Immature natural killer cell (primary cell): ENCODE measurements at regions not wholly inside any gene's neighbourhood (a gene's known extent, or its start where the extent isn't known, plus 50 kb on each side); places are given as distances from the start of the nearest gene placed in this dataset.

Source experiments
- DNase-seq, 3 donors: peaks; one replicate each; pipeline ENCODE4 v3.0.0; 2022; ENCODE audit warnings: mixed read lengths in 1 of 3
- H3K27ac Mint-ChIP-seq, 6 donors: one replicate each; pipeline ENCODE4 v1.8.0; 2020; ENCODE audit warnings: mixed read lengths in 6 of 6, mild to moderate bottlenecking in 5 of 6, inconsistent platforms in 4 of 6, moderate library complexity in 3 of 6
- H3K27me3 Mint-ChIP-seq, 3 donors: one replicate each; pipeline ENCODE4 v1.8.0; 2020 to 2021; ENCODE audit warnings: low read depth in 3 of 3, mild to moderate bottlenecking in 3 of 3, mixed read lengths in 3 of 3, moderate library complexity in 3 of 3, inconsistent platforms in 1 of 3
- H3K36me3 Mint-ChIP-seq, 3 donors: one replicate each; pipeline ENCODE4 v1.8.0; 2020; ENCODE audit warnings: mixed read lengths in 3 of 3, inconsistent platforms in 2 of 3, mild to moderate bottlenecking in 2 of 3
- H3K4me1 Mint-ChIP-seq, 2 donors: one replicate each; pipeline ENCODE4 v1.8.0; 2020; ENCODE audit warnings: inconsistent platforms in 2 of 2, mild to moderate bottlenecking in 2 of 2, mixed read lengths in 2 of 2, moderate library complexity in 1 of 2
- H3K4me3 Mint-ChIP-seq, 5 donors: one replicate each; pipeline ENCODE4 v1.8.0; 2020; ENCODE audit warnings: mild to moderate bottlenecking in 5 of 5, mixed read lengths in 5 of 5, inconsistent platforms in 3 of 5, moderate library complexity in 3 of 5
- H3K9me3 Mint-ChIP-seq, 6 donors: one replicate each; pipeline ENCODE4 v1.8.0; 2020; ENCODE audit warnings: mild to moderate bottlenecking in 6 of 6, mixed read lengths in 6 of 6, inconsistent platforms in 4 of 6, moderate library complexity in 3 of 6

DNA sequence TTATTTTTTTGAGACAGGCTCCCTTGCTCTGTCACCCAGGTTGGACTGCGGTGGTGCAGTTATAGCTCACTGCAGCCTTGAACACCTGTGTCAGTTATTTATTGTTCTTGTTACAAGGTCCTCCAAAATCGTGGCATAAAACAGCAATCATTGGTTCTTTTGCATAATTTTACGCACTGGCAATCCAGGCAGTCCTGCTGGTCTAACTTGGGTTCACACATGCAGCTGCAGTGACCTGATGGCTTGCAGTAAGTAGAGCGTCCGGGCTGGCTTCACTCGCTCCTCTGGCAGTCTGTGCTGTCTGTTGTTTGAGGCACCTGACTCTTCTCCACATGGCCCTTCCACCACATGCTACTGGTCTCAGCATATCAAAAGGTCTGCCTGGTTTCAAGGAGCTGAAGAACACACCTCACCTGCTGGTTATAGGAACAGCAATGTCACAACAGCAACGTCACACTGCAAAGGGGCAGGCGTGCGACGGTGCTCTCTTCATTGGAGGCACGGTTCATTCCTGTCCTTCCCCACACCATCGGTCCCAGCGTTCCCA lies 894.6 kb downstream of the TRIML1 start:
- H3K4me3 Mint-ChIP-seq, result no peak overlapping the region
- DNase-seq, result no peak
- H3K4me1 Mint-ChIP-seq, result no peaks in the 10 kb centered on the region
- peaks cover 6 to 58% (median 18%) of the 10 kb centered on the region in 6 donors for H3K9me3 Mint-ChIP-seq
- peaks cover 0 to 5% (median 0%) of the 10 kb centered on the region in 3 donors for H3K36me3 Mint-ChIP-seq
- no peaks in the 10 kb centered on the region for H3K27me3 Mint-ChIP-seq
- no peak overlapping the region for H3K27ac Mint-ChIP-seq

DNA sequence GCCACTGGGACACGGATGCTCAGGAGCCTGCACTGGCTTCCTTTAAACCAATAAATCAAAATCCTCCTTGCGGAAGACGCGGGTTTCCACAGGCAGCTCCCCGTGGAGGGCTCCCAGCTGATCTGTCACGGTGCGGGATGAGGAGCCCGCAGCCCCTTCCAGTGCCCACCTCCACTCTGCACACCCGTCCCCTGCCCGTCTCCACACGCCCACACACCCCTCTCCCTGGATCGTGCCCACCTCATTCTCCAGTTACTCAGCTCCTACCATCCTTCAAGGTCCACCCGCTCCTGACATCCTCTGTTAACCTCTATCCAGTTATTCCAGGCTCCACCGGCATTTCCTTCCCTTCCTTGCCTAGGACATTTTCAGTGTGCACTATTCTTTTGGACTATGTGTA lies 895.9 kb downstream of the TRIML1 start:
- Mint-ChIP-seq H3K9me3 (peaks cover 6 to 54% (median 17%) of the 10 kb centered on the region in 6 donors), H3K27ac (no peak overlapping the region), H3K27me3 (no peaks in the 10 kb centered on the region), H3K4me3 (no peak overlapping the region), H3K36me3 (peaks cover 0 to 5% (median 0%) of the 10 kb centered on the region in 3 donors), H3K4me1 (no peaks in the 10 kb centered on the region)
- DNase-seq, result no peak

DNA sequence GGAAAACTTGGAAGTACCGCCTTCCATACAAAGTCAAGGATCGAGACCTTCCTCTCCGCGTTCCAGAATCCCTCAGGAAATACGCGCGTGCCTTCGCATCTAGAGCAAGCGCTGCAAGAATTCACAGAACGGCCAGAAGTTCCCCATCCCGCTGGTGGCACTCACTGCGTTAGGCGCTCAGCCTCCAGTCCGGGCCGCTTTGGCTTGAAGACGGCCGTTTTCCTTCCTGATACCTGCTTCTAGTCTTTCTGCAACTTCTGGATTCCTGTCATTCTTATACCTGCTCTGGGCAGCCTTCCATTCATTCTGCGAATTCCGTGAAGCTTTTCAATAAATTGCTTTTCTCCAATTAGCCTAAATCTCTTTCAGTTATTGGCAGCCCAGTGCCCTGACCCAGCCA lies 896.4 kb downstream of the TRIML1 start:
- H3K9me3 Mint-ChIP-seq, result peaks cover 6 to 55% (median 19%) of the 10 kb centered on the region in 6 donors
- H3K27ac Mint-ChIP-seq, result no peak overlapping the region
- no peak overlapping the region for H3K4me3 Mint-ChIP-seq
- no peak for DNase-seq
- no peaks in the 10 kb centered on the region for H3K4me1 Mint-ChIP-seq
- H3K36me3 Mint-ChIP-seq, result peaks cover 0 to 5% (median 0%) of the 10 kb centered on the region in 3 donors
- no peaks in the 10 kb centered on the region for H3K27me3 Mint-ChIP-seq

DNA sequence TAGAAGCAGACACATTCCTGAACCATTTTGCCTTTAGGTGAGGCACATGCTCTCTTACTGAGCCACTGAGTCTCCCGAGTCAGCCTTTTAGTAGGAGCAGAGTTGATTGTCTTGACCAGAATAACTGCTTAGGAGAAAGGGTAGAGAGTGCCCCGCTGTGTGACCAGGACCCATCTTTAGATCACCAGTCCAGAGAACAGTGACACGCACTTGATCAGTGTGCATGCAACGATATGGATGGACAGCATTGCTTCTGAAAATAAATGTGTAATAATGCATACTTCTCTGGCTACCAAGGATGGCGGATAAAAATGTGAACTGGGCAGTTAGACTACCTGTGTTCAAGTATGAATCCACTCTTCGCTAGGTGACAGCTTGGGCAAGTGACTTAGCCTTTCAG lies 897.7 kb downstream of the TRIML1 start:
- Mint-ChIP-seq H3K9me3 (peaks cover 7 to 56% (median 22%) of the 10 kb centered on the region in 6 donors), H3K27me3 (no peaks in the 10 kb centered on the region)
- DNase-seq, result no peak

DNA sequence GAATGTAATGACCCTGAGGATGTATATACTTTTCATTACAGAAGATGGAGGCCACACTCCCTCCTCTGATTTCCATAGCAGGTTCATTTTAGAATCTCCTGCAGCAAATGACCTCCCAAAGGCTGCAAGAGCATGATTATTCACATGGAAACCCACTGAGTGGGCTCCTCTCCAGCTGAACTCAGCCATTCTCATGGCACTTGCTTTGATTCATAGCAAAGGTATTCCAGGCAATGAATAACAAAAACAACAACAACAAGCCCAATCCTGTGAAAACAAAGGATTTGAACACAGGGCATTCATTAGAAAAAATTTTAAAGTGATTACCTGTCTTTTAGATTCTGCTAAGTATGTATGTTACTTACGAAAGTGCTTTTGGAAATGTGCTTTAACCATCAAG lies 894.0 kb upstream of the FRG1 start:
- Mint-ChIP-seq H3K9me3 (peaks cover 2 to 32% (median 10%) of the 10 kb centered on the region in 6 donors), H3K27ac (no peak overlapping the region), H3K4me1 (no peaks in the 10 kb centered on the region), H3K4me3 (no peak overlapping the region), H3K27me3 (no peaks in the 10 kb centered on the region), H3K36me3 (no peaks in the 10 kb centered on the region)
- no peak for DNase-seq

More for the DNA sequence above, 897.7 kb downstream of the TRIML1 start:
- H3K27ac Mint-ChIP-seq, result no peak overlapping the region
- no peaks in the 10 kb centered on the region for H3K4me1 Mint-ChIP-seq
- H3K36me3 Mint-ChIP-seq, result peaks cover 0 to 5% (median 0%) of the 10 kb centered on the region in 3 donors
- H3K4me3 Mint-ChIP-seq, result no peak overlapping the region

DNA sequence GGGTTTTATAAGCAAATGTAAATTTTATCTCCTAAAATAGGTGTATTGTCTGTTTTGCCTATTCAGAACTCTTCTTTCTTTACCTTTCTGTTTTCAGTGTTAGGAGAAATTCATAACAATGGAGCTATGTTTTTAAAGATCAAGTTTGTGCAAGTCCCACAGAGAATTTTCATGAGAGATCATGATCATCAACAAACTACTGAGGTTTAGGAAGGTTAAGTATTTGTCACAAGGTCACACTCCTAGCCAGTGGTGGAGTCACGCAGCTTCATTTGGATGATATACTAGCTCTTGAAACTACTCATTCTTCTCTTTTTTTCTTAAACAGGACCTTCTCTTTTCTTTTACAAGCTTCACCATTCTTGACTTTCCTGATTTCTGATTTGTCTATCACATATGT lies 892.6 kb upstream of the FRG1 start:
- no peak for DNase-seq
- H3K4me1 Mint-ChIP-seq, result no peaks in the 10 kb centered on the region
- H3K36me3 Mint-ChIP-seq, result no peaks in the 10 kb centered on the region
- H3K4me3 Mint-ChIP-seq, result no peak overlapping the region
- no peaks in the 10 kb centered on the region for H3K27me3 Mint-ChIP-seq
- peaks cover 1 to 21% (median 7%) of the 10 kb centered on the region in 6 donors for H3K9me3 Mint-ChIP-seq
- no peak overlapping the region for H3K27ac Mint-ChIP-seq

DNA sequence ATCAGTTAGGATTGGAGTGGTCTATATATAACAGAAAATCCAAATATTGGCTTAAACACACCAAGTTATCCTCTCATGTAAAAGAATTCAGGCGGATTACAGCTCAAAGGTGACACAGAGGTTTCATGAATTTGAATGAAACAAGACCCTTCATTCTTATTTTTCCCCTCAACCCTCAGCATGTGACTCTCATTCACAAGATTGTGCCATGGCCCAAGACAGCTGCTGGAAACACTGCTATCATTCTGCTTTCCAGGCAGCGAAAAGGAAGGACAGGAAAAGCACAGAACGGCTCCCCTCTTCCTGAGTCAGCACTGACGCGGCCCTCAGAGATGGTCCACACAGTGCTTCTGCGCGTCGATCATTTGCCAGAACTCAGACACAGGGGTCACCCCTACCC lies 891.0 kb upstream of the FRG1 start:
- no peak overlapping the region for H3K4me3 Mint-ChIP-seq
- no peaks in the 10 kb centered on the region for H3K36me3 Mint-ChIP-seq
- no peak for DNase-seq
- no peaks in the 10 kb centered on the region for H3K4me1 Mint-ChIP-seq
- H3K9me3 Mint-ChIP-seq, result peaks cover 3 to 19% (median 8%) of the 10 kb centered on the region in 6 donors
- H3K27ac Mint-ChIP-seq, result no peak overlapping the region
- no peaks in the 10 kb centered on the region for H3K27me3 Mint-ChIP-seq

DNA sequence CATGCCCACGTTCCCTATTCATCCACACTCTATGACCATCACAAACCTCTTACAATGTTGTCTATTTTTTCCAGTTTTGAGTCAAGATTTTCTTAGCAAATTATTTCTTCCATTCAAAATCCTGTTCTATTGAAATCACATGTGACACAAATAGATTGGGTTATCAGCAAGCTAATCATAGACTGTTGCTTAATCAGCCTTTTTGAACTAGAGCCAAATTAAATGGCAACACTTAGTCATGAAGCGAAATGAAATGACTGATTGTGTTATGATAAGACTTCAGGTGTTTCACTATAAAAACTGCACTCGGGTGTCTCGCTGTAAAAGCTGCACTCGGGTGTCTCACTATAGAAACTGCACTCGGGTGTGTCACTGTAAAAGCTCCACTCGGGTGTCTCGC lies 890.0 kb upstream of the FRG1 start:
- H3K9me3 Mint-ChIP-seq, result peaks cover 3 to 19% (median 11%) of the 10 kb centered on the region in 6 donors
- H3K4me1 Mint-ChIP-seq, result no peaks in the 10 kb centered on the region
- no peaks in the 10 kb centered on the region for H3K36me3 Mint-ChIP-seq
- no peaks in the 10 kb centered on the region for H3K27me3 Mint-ChIP-seq
- H3K27ac Mint-ChIP-seq, result no peak overlapping the region
- no peak for DNase-seq
- no peak overlapping the region for H3K4me3 Mint-ChIP-seq

DNA sequence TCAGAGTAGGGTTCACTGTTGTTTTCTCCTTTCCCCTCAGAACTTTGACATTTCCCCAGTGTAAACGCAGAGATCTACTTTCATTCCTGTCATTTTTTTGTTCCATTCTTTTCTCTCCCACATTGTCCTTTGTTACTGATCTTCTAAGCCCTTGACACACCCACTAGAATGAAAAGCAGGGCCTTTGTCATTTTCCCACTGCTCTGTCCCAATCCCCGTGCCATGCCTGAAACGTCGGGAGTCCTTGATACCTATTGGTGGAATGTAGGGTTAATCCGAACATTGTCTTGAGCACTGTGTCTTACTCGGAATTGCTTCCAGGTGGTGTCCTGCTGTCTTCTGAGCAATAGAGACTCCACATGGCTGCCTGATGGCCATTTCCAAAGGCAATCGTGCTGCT lies 887.1 kb upstream of the FRG1 start:
- H3K27me3 Mint-ChIP-seq, result no peaks in the 10 kb centered on the region
- no peaks in the 10 kb centered on the region for H3K4me1 Mint-ChIP-seq
- H3K36me3 Mint-ChIP-seq, result no peaks in the 10 kb centered on the region
- DNase-seq, result no peak
- H3K4me3 Mint-ChIP-seq, result no peak overlapping the region
- H3K27ac Mint-ChIP-seq, result no peak overlapping the region
- peaks cover 4 to 31% (median 13%) of the 10 kb centered on the region in 6 donors for H3K9me3 Mint-ChIP-seq

DNA sequence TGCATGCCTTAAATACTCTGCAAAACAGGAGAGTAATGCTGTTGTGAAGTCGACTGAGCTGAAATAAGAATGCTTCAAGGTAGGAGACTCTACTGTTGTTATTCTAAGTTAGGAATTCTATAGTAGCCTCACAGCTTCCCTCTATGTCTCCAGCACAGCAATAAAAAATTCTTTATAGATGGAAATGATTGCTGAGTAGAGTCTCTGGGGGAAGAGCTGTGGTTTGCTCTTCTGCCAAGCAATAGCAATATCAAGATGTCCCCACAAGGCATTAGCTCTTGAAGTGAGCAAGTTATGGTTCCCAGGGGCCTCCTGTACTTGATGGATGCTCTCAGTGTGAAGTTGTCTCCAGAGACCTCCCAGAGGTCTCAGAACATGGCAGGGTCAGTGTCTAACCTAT lies 880.6 kb upstream of the FRG1 start:
- Mint-ChIP-seq H3K27me3 (no peaks in the 10 kb centered on the region), H3K36me3 (peaks cover 0 to 4% (median 0%) of the 10 kb centered on the region in 3 donors), H3K4me1 (no peaks in the 10 kb centered on the region), H3K9me3 (peaks cover 8 to 59% (median 26%) of the 10 kb centered on the region in 6 donors), H3K4me3 (no peak overlapping the region), H3K27ac (no peak overlapping the region)
- no peak for DNase-seq

DNA sequence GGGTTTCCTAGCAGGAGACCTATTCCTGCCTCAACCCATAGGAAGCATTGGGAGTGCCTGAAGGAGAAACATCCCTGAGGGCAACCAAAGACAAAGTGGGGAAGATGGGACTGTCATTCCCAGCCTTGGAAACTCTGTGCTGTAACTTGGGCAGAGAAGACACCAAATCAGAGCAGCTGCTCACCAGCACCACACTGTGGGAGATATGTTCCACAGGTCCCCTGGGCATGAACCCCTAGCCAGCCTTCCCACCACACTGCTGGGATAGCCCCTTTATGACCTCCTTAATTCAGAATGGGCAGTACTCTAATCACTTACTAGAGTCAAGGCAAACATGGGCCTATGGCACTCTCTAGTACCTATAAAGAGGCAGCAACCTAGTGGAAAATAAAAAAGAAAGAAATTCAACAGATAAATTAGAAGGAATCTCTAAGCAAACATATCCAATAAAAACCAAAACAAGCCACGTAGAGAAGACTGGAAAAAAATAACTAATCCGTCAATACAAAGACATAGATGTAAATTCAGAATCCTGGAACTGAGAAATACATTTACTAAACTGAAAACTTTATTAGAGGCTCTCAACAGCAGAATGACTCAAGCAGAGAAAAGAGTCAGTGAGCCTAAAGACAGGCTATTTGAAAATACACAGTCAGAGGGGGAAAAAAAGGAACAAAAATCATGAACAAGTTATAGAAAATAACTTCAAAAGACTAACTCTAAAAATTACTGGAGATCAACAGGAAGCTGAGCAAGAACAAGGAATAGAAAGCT lies 878.4 kb upstream of the FRG1 start:
- Mint-ChIP-seq H3K9me3 (peaks cover 8 to 46% (median 23%) of the 10 kb centered on the region in 6 donors), H3K27me3 (peaks cover 0 to 1% (median 0%) of the 10 kb centered on the region in 3 donors), H3K4me1 (no peaks in the 10 kb centered on the region), H3K4me3 (no peak overlapping the region), H3K36me3 (peaks cover 0 to 4% (median 0%) of the 10 kb centered on the region in 3 donors), H3K27ac (no peak overlapping the region)
- DNase-seq, result no peak

DNA sequence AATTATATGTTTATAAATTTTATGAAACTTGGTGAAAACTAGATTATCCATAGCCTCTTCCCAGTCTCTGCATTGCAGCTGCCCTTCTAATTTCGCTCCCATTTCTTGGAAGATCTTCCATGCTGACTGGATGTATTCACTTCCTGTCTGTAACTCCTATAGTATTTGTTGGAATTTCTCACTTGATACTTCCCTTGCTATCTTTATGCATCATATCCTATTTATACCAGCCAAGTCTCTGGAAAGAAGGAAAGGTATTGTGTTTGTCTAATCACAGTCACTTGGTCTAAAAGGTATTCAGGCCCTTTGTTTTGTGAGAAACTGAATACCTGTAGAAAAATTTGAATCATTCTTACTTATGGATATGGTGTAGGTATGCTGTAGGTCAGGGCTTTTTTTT lies 870.9 kb upstream of the FRG1 start:
- peaks cover 4 to 68% (median 18%) of the 10 kb centered on the region in 6 donors for H3K9me3 Mint-ChIP-seq
- H3K36me3 Mint-ChIP-seq, result no peaks in the 10 kb centered on the region
- peaks cover 0 to 1% (median 0%) of the 10 kb centered on the region in 3 donors for H3K27me3 Mint-ChIP-seq
- no peaks in the 10 kb centered on the region for H3K4me1 Mint-ChIP-seq
- no peak for DNase-seq
- H3K27ac Mint-ChIP-seq, result no peak overlapping the region
- no peak overlapping the region for H3K4me3 Mint-ChIP-seq

DNA sequence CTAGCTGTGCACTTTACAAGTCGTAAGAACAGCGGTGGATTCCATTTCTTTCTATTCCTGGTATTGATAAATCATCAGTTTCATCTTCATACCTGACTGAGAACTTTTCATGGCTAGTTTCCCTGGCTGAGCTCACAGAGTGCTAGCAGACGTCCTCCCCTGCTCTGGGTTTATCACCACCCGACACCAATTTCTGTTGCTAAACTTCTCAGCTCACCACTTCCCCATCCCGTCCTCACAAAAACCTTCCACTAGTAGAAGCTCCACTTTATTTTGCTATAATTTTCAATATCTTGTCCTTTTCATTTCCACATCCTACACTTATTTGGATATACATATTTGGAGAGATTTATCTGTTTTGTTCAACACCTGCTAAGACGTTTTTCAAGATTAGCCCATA lies 869.4 kb upstream of the FRG1 start:
- no peak overlapping the region for H3K4me3 Mint-ChIP-seq
- DNase-seq, result no peak
- H3K9me3 Mint-ChIP-seq, result peaks cover 4 to 67% (median 23%) of the 10 kb centered on the region in 6 donors
- H3K27ac Mint-ChIP-seq, result no peak overlapping the region
- no peaks in the 10 kb centered on the region for H3K4me1 Mint-ChIP-seq
- H3K36me3 Mint-ChIP-seq, result no peaks in the 10 kb centered on the region
- H3K27me3 Mint-ChIP-seq, result peaks cover 0 to 4% (median 0%) of the 10 kb centered on the region in 3 donors

DNA sequence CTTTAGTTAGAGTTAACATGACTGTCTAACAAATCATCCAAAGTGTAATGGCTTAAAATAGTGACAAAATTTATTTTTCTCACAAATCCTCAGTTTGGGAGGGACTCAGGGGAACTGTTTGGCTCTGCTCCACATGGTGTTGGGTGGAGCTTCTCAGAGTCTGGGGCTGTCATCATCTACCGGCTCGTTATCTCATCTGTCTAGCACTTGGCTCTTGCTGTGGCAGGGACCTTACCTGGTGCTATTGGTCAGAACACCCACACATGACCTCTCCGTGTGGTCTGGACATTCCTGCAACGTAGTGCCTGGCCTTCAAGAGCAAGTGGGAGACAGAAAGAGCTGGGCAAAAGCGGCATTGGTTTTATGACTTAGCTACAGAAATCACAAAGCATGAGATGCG lies 866.9 kb upstream of the FRG1 start:
- Mint-ChIP-seq H3K27ac (no peak overlapping the region), H3K36me3 (no peaks in the 10 kb centered on the region), H3K4me3 (no peak overlapping the region), H3K9me3 (peaks cover 4 to 65% (median 27%) of the 10 kb centered on the region in 6 donors), H3K27me3 (peaks cover 0 to 3% (median 0%) of the 10 kb centered on the region in 3 donors), H3K4me1 (no peaks in the 10 kb centered on the region)
- no peak for DNase-seq
